Neural cell (in vitro differentiated cells): ENCODE measurements at regions not wholly inside any gene's neighbourhood (a gene's known extent, or its start where the extent isn't known, plus 50 kb on each side); places are given as distances from the start of the nearest gene placed in this dataset.
"Not testable (repeated sequence)": the region's sequence is repeated elsewhere in the genome, so short reads cannot be mapped to it uniquely, and the experiment has no call there.

Experiments used
- H2AFZ ChIP-seq: fragments of 200-600, 300-800 bp; sonication (generic), shearing (Covaris generic); 2 replicates; pipeline ENCODE4 v1.6.0; 2014; ENCODE audit warnings: low read depth, mild to moderate bottlenecking, antibody characterized with exemption, low read length, moderate library complexity
- H3F3A ChIP-seq: fragments of 200-600 bp; shearing (Covaris generic); 2 replicates; pipeline ENCODE4 v1.6.1; 2016; ENCODE audit warnings: mild to moderate bottlenecking, moderate library complexity, mixed read lengths, antibody characterized with exemption, low read length; ENCODE audit not compliant: insufficient read depth, poor library complexity, severe bottlenecking
- H3K27ac ChIP-seq: fragments of 200-600, 300-800 bp; sonication (generic), shearing (Covaris generic); 2 replicates; pipeline ENCODE4 v1.5.1; 2014; ENCODE audit warnings: mild to moderate bottlenecking, low read length, moderate library complexity
- H3K27me3 ChIP-seq: fragments of 300-800, 200-600 bp; sonication (generic), shearing (Covaris generic); 2 replicates; pipeline ENCODE4 v1.6.0; 2014; ENCODE audit warnings: mild to moderate bottlenecking, low read depth, low read length, moderate library complexity; ENCODE audit not compliant: insufficient read depth
- H3K36me3 ChIP-seq: fragments of 300-800, 200-600 bp; sonication (generic), shearing (Covaris generic); 2 replicates; pipeline ENCODE4 v1.5.1; 2014; ENCODE audit warnings: mild to moderate bottlenecking, antibody characterized with exemption, low read length, moderate library complexity; ENCODE audit not compliant: insufficient read depth
- H3K4me2 ChIP-seq: fragments of 300-800, 200-600 bp; sonication (generic), shearing (Covaris generic); 2 replicates; pipeline ENCODE4 v1.6.0; 2014; ENCODE audit warnings: mild to moderate bottlenecking, low read length
- H3K4me3 ChIP-seq: fragments of 300-800, 200-600 bp; sonication (generic), shearing (Covaris generic); 2 replicates; pipeline ENCODE4 v1.5.1; 2014; ENCODE audit warnings: mild to moderate bottlenecking, low read length, moderate library complexity
- H3K79me2 ChIP-seq: fragments of 200-600 bp; shearing (Covaris generic); replicated peaks from 2 replicates; pipeline ENCODE4 v1.6.0; 2014; ENCODE audit warnings: mild to moderate bottlenecking, low read length, moderate library complexity; ENCODE audit not compliant: insufficient read depth
- H3K9ac ChIP-seq: fragments of 300-800, 200-600 bp; sonication (generic), shearing (Covaris generic); 2 replicates; pipeline ENCODE4 v1.6.1; 2016; ENCODE audit warnings: mild to moderate bottlenecking, low read length, mixed read lengths
- H3K9me2 ChIP-seq: fragments of 200-600 bp; shearing (Covaris generic); 2 replicates; pipeline ENCODE4 v1.6.1; 2016; ENCODE audit warnings: mild to moderate bottlenecking, low read length, mixed read lengths; ENCODE audit not compliant: insufficient read depth
- H3K9me3 ChIP-seq: fragments of 200-600, 300-800 bp; sonication (generic), shearing (Covaris generic); 2 replicates; pipeline ENCODE4 v1.6.1; 2016; ENCODE audit warnings: mild to moderate bottlenecking, mixed run types, low read length, moderate library complexity, mixed read lengths
- H4K20me1 ChIP-seq: fragments of 200-600 bp; shearing (Covaris generic); 2 replicates; pipeline ENCODE4 v1.6.1; 2016; ENCODE audit warnings: mild to moderate bottlenecking, mixed run types; ENCODE audit not compliant: insufficient read depth
- EP300 ChIP-seq: fragments of 450-650 bp; conservative IDR thresholded peaks from 2 replicates; pipeline ENCODE4 v1.6.1; 2014; ENCODE audit warnings: antibody characterized with exemption, mild to moderate bottlenecking, moderate library complexity; ENCODE audit not compliant: poor library complexity, severe bottlenecking
- EZH2 ChIP-seq: fragments of 200-600, 300-800 bp; shearing (Covaris generic), sonication (generic); IDR thresholded peaks from 2 replicates; pipeline ENCODE4 v1.6.1; 2014; ENCODE audit warnings: antibody characterized with exemption, low read length, borderline replicate concordance, mild to moderate bottlenecking; ENCODE audit not compliant: insufficient read depth, poor library complexity, severe bottlenecking
- MXI1 ChIP-seq: fragments of 450-650 bp; conservative IDR thresholded peaks from 2 replicates; pipeline ENCODE4 v1.6.1; 2014; ENCODE audit warnings: antibody characterized with exemption, mild to moderate bottlenecking; ENCODE audit not compliant: poor library complexity, severe bottlenecking
- POLR2AphosphoS5 ChIP-seq: IDR thresholded peaks from 2 replicates; pipeline ENCODE4 v1.6.1; 2012
- RAD21 ChIP-seq: fragments of 450-650 bp; conservative IDR thresholded peaks from 2 replicates; pipeline ENCODE4 v1.6.1; 2014; ENCODE audit warnings: antibody characterized with exemption, mild to moderate bottlenecking, moderate library complexity
- REST ChIP-seq: IDR thresholded peaks from 2 replicates; pipeline ENCODE4 v1.6.1; 2012; ENCODE audit warnings: borderline replicate concordance
- SMC3 ChIP-seq: fragments of 450-650 bp; conservative IDR thresholded peaks from 2 replicates; pipeline ENCODE4 v1.6.1; 2014; ENCODE audit warnings: antibody characterized with exemption, mild to moderate bottlenecking, moderate library complexity; ENCODE audit not compliant: poor library complexity
- TAF1 ChIP-seq: IDR thresholded peaks from 2 replicates; pipeline ENCODE4 v1.6.1; 2012; ENCODE audit warnings: low read depth
- TF ChIP-seq, protein P1 (sequence below): fragments of 450-650 bp; IDR thresholded peaks from 2 replicates; pipeline ENCODE4 v1.5.1; 2014; ENCODE audit warnings: antibody characterized with exemption, mild to moderate bottlenecking, moderate library complexity; ENCODE audit not compliant: poor library complexity, severe bottlenecking

- H2AFZ ChIP-seq, result no peak overlapping the region
- no peaks in the 10 kb centered on the region for H3K79me2 ChIP-seq
- H3K9ac ChIP-seq, result no peak overlapping the region
- no peak for TF ChIP-seq RAD21
- H3F3A ChIP-seq, result no peaks in the 10 kb centered on the region
- no peak overlapping the region for H3K4me3 ChIP-seq
- H3K27ac ChIP-seq, result no peak overlapping the region
- H3K36me3 ChIP-seq, result no peaks in the 10 kb centered on the region
- no peaks in the 10 kb centered on the region for H3K27me3 ChIP-seq
- no peaks in the 10 kb centered on the region for H3K9me2 ChIP-seq
- no peak overlapping the region for H3K4me2 ChIP-seq
- H4K20me1 ChIP-seq, result no peaks in the 10 kb centered on the region
- no peaks in the 10 kb centered on the region for H3K9me3 ChIP-seq
These were observed 190.2 kb upstream of the ZNF469 start for GRCh38 chr16:88192601-88193000.

GRCh38 chr16:88193706-88194396, 188.9 kb upstream of the ZNF469 start:
- not testable (repeated sequence) for H4K20me1 ChIP-seq, H3K4me2 ChIP-seq, H3K9me2 ChIP-seq, H3F3A ChIP-seq, H3K27ac ChIP-seq, H3K4me3 ChIP-seq, H3K36me3 ChIP-seq, H2AFZ ChIP-seq, H3K79me2 ChIP-seq, H3K9ac ChIP-seq, H3K27me3 ChIP-seq, H3K9me3 ChIP-seq
- TF ChIP-seq, protein P1, sequence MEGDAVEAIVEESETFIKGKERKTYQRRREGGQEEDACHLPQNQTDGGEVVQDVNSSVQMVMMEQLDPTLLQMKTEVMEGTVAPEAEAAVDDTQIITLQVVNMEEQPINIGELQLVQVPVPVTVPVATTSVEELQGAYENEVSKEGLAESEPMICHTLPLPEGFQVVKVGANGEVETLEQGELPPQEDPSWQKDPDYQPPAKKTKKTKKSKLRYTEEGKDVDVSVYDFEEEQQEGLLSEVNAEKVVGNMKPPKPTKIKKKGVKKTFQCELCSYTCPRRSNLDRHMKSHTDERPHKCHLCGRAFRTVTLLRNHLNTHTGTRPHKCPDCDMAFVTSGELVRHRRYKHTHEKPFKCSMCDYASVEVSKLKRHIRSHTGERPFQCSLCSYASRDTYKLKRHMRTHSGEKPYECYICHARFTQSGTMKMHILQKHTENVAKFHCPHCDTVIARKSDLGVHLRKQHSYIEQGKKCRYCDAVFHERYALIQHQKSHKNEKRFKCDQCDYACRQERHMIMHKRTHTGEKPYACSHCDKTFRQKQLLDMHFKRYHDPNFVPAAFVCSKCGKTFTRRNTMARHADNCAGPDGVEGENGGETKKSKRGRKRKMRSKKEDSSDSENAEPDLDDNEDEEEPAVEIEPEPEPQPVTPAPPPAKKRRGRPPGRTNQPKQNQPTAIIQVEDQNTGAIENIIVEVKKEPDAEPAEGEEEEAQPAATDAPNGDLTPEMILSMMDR, result peak; percentile 55
- TF ChIP-seq SMC3, result peak; percentile 58

DNA sequence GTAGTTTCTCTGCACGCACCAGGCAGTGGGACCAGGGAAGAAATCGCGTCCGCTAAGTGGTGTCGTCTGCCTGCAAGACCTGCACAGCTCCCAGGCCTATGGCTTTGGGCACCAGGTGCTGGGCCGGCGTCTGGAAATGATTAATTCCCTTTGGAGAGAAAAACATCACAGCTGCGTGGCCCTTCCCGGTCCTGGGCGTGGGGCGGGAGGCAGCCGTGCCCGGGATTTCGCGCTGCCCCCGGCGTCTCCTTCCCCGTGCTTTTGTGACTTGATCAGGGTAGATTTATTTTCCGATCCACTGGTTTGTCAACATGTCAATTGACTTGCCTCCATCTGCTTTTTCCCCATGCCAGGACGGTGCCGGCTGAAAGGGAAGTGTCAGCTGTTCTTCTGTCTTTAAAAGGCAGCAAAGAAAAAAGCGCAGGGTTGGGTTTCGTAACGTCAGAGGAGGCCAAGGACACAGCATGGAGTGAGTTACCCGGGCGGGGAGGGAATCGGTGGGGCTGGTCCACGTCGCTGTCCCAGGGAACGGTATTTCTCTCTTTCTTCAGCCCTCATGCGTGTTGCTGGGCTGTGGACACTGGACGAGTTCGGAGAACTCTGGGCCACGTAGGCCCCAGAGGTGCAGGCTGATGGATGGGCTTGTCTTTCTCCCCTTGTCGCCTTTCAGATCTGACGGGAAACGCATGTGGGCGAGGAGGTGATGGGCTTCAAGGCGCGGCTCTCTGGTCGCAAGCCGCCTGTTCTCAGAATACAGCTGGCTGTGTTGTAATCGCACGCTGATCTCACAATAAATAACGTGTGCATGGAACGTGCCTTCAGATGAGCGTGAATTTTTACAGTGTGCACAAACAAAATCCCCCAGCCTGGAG, 188.1 kb upstream of the ZNF469 start:
- Histone ChIP-seq H3K27me3 (no peaks in the 10 kb centered on the region), H3K9ac (no peak overlapping the region), H3K9me2 (no peaks in the 10 kb centered on the region), H3K79me2 (no peaks in the 10 kb centered on the region), H3K9me3 (no peaks in the 10 kb centered on the region), H3F3A (no peaks in the 10 kb centered on the region), H3K36me3 (no peaks in the 10 kb centered on the region), H3K27ac (no peak overlapping the region), H4K20me1 (no peaks in the 10 kb centered on the region), H3K4me2 (no peak overlapping the region), H3K4me3 (no peak overlapping the region), H2AFZ (no peak overlapping the region)
- TF ChIP-seq RAD21 (no peak), MXI1 (no peak), TAF1 (no peak), SMC3 (peak; percentile 35), EP300 (no peak)

GRCh38 chr16:88195269-88195705, 187.5 kb upstream of the ZNF469 start:
- no peaks in the 10 kb centered on the region for H3K9me2 ChIP-seq
- H3K79me2 ChIP-seq, result no peaks in the 10 kb centered on the region
- no peak overlapping the region for H3K4me3 ChIP-seq
- no peaks in the 10 kb centered on the region for H3F3A ChIP-seq
- no peak overlapping the region for H3K4me2 ChIP-seq
- no peak overlapping the region for H3K9ac ChIP-seq
- H3K9me3 ChIP-seq, result no peaks in the 10 kb centered on the region
- no peak overlapping the region for H2AFZ ChIP-seq
- no peaks in the 10 kb centered on the region for H3K27me3 ChIP-seq
- H3K27ac ChIP-seq, result no peak overlapping the region
- no peaks in the 10 kb centered on the region for H3K36me3 ChIP-seq
- no peaks in the 10 kb centered on the region for H4K20me1 ChIP-seq
- TF ChIP-seq POLR2AphosphoS5 (no peak), REST (no peak), RAD21 (no peak), EP300 (no peak), EZH2 (no peak), MXI1 (no peak), TAF1 (no peak), SMC3 (no peak)
